ENCODE measurements at regions not wholly inside any gene's neighbourhood (a gene's known extent, or its start where the extent isn't known, plus 50 kb on each side); places are given as distances from the start of the nearest gene placed in this dataset.
A peak's percentile ranks its signal among the peaks of the same experiment; 100 is the strongest.

GRCh38 chr6:53986721-53987521, 124.3 kb upstream of the MLIP start:
- H3K36me3 ChIP-seq (ENCODE audit: control insufficient read depth, insufficient read depth, low read length) = no peaks in the 10 kb centered on the region
- H3K27ac ChIP-seq (ENCODE audit: low read length) = peak overlapping the region; percentile 66
- peaks cover 10% of the 10 kb centered on the region for H3K4me1 ChIP-seq (ENCODE audit: control insufficient read depth, insufficient read depth, low read length)
- H3K4me3 ChIP-seq (ENCODE audit: low read length) = no peak overlapping the region
- H3K9me3 ChIP-seq (replicated peaks; ENCODE audit: control insufficient read depth, low read depth, low read length) = no peaks in the 10 kb centered on the region
- H3K27me3 ChIP-seq (ENCODE audit: control insufficient read depth, insufficient read depth, low read length) = no peaks in the 10 kb centered on the region
- 39% methylated on average over 6 of the region's 10 CpGs for WGBS (ENCODE audit: insufficient coverage)
- DNase-seq = peak; percentile 74

DNA sequence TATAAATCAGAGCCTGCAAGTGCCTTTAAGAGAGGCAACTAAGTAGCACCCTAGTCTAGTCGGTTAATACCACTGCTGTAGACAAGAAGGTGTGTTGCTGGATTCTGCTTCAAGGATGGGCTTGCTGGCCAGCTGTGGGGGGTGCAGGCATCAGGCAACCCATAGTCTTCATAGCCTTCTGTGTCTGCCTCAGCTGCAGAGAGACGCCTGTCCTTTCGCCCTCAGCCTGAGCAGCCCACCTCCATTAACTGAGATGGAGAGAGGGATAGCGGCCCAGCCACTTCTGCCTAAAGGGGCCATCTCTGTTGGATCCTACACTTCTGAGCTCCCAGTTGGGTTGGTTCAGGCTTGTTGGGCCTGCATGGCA, 123.7 kb upstream of the MLIP start:
- H3K27ac ChIP-seq (ENCODE audit: low read length) = peak overlapping the region; percentile 66
- WGBS (ENCODE audit: insufficient coverage) = 90% methylated on average over 4 of the region's 4 CpGs
- no peak for DNase-seq
- no peaks in the 10 kb centered on the region for H3K9me3 ChIP-seq (replicated peaks; ENCODE audit: control insufficient read depth, low read depth, low read length)
- no peak overlapping the region for H3K4me3 ChIP-seq (ENCODE audit: low read length)
- peaks cover 10% of the 10 kb centered on the region for H3K4me1 ChIP-seq (ENCODE audit: control insufficient read depth, insufficient read depth, low read length)
- H3K36me3 ChIP-seq (ENCODE audit: control insufficient read depth, insufficient read depth, low read length) = no peaks in the 10 kb centered on the region
- no peaks in the 10 kb centered on the region for H3K27me3 ChIP-seq (ENCODE audit: control insufficient read depth, insufficient read depth, low read length)

- Histone ChIP-seq H3K9me3 (replicated peaks; ENCODE audit: control insufficient read depth, low read depth, low read length) (no peaks in the 10 kb centered on the region), H3K36me3 (ENCODE audit: control insufficient read depth, insufficient read depth, low read length) (no peaks in the 10 kb centered on the region), H3K4me1 (ENCODE audit: control insufficient read depth, insufficient read depth, low read length) (peaks cover 10% of the 10 kb centered on the region), H3K27me3 (ENCODE audit: control insufficient read depth, insufficient read depth, low read length) (no peaks in the 10 kb centered on the region), H3K27ac (ENCODE audit: low read length) (no peak overlapping the region), H3K4me3 (ENCODE audit: low read length) (no peak overlapping the region)
- peak; percentile 63 for DNase-seq
Observed at GRCh38 chr6:53989504-53989903, 121.7 kb upstream of the MLIP start.

GRCh38 chr6:53992522-53992921, 118.7 kb upstream of the MLIP start:
- H3K27me3 ChIP-seq (ENCODE audit: control insufficient read depth, insufficient read depth, low read length) = no peaks in the 10 kb centered on the region
- H3K4me1 ChIP-seq (ENCODE audit: control insufficient read depth, insufficient read depth, low read length) = peaks cover 2% of the 10 kb centered on the region
- 80% methylated on average over 1 of the region's 3 CpGs for WGBS (ENCODE audit: insufficient coverage)
- H3K36me3 ChIP-seq (ENCODE audit: control insufficient read depth, insufficient read depth, low read length) = no peaks in the 10 kb centered on the region
- no peak overlapping the region for H3K4me3 ChIP-seq (ENCODE audit: low read length)
- H3K27ac ChIP-seq (ENCODE audit: low read length) = no peak overlapping the region
- H3K9me3 ChIP-seq (replicated peaks; ENCODE audit: control insufficient read depth, low read depth, low read length) = no peaks in the 10 kb centered on the region
- no peak for DNase-seq

GRCh38 chr6:53994201-53994600, 117.0 kb upstream of the MLIP start:
- no CpG with 5 or more reads among the region's 1 CpG for WGBS (ENCODE audit: insufficient coverage)
- H3K27ac ChIP-seq (ENCODE audit: low read length) = no peak overlapping the region
- no peaks in the 10 kb centered on the region for H3K27me3 ChIP-seq (ENCODE audit: control insufficient read depth, insufficient read depth, low read length)
- no peaks in the 10 kb centered on the region for H3K4me1 ChIP-seq (ENCODE audit: control insufficient read depth, insufficient read depth, low read length)
- no peaks in the 10 kb centered on the region for H3K36me3 ChIP-seq (ENCODE audit: control insufficient read depth, insufficient read depth, low read length)
- no peak for DNase-seq
- H3K9me3 ChIP-seq (replicated peaks; ENCODE audit: control insufficient read depth, low read depth, low read length) = no peaks in the 10 kb centered on the region
- no peak overlapping the region for H3K4me3 ChIP-seq (ENCODE audit: low read length)

- no CpG with 5 or more reads among the region's 4 CpGs for WGBS (ENCODE audit: insufficient coverage)
- H3K36me3 ChIP-seq (ENCODE audit: control insufficient read depth, insufficient read depth, low read length) = no peaks in the 10 kb centered on the region
- H3K4me3 ChIP-seq (ENCODE audit: low read length) = no peak overlapping the region
- no peaks in the 10 kb centered on the region for H3K4me1 ChIP-seq (ENCODE audit: control insufficient read depth, insufficient read depth, low read length)
- DNase-seq = no peak
- H3K27me3 ChIP-seq (ENCODE audit: control insufficient read depth, insufficient read depth, low read length) = no peaks in the 10 kb centered on the region
- no peaks in the 10 kb centered on the region for H3K9me3 ChIP-seq (replicated peaks; ENCODE audit: control insufficient read depth, low read depth, low read length)
- no peak overlapping the region for H3K27ac ChIP-seq (ENCODE audit: low read length)
Observed at GRCh38 chr6:53995935-53996334, 115.3 kb upstream of the MLIP start.

- DNase-seq = no peak
- Histone ChIP-seq H3K27me3 (ENCODE audit: control insufficient read depth, insufficient read depth, low read length) (no peaks in the 10 kb centered on the region), H3K27ac (ENCODE audit: low read length) (no peak overlapping the region), H3K4me1 (ENCODE audit: control insufficient read depth, insufficient read depth, low read length) (no peaks in the 10 kb centered on the region), H3K9me3 (replicated peaks; ENCODE audit: control insufficient read depth, low read depth, low read length) (no peaks in the 10 kb centered on the region), H3K36me3 (ENCODE audit: control insufficient read depth, insufficient read depth, low read length) (no peaks in the 10 kb centered on the region), H3K4me3 (ENCODE audit: low read length) (no peak overlapping the region)
- WGBS (ENCODE audit: insufficient coverage) = 82% methylated on average over 2 of the region's 2 CpGs
Observed at GRCh38 chr6:53998303-53998702, 112.9 kb upstream of the MLIP start.

DNA sequence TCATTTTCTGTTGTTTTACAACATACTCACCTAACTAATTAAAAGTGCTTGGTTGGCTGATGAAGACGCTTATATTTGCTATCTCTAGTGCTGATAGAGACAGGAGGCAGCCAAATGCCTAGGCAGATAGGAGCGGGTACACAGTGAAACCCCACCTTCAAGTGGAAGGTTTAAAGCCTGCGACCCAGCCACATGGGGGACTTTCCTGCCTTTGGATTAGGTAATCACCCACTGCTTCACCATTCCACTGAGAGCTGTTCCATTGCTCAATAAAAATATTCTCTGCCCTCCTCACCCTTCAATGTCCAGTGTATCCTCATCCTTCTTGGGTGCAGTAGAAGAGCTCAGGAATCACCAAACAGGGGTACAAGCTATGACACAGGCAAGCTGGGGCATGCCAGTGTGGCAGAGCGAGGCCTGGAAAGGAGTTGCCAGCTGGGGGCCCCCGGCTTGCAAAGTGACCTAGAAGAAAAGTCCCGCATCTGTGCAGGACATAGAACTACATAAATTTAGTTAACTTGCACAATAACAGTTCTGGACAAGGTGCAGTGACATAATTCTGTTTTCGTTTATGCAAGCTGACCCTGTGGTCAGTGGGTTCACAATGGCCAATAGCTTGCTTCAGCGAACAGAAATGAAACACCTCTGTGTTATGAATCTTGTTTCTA, 112.0 kb upstream of the MLIP start:
- Histone ChIP-seq H3K27ac (ENCODE audit: low read length) (no peak overlapping the region), H3K4me3 (ENCODE audit: low read length) (no peak overlapping the region), H3K36me3 (ENCODE audit: control insufficient read depth, insufficient read depth, low read length) (no peaks in the 10 kb centered on the region), H3K27me3 (ENCODE audit: control insufficient read depth, insufficient read depth, low read length) (no peaks in the 10 kb centered on the region), H3K4me1 (ENCODE audit: control insufficient read depth, insufficient read depth, low read length) (no peaks in the 10 kb centered on the region), H3K9me3 (replicated peaks; ENCODE audit: control insufficient read depth, low read depth, low read length) (no peaks in the 10 kb centered on the region)
- WGBS (ENCODE audit: insufficient coverage) = 100% methylated on average over 3 of the region's 8 CpGs
- DNase-seq = no peak

DNA sequence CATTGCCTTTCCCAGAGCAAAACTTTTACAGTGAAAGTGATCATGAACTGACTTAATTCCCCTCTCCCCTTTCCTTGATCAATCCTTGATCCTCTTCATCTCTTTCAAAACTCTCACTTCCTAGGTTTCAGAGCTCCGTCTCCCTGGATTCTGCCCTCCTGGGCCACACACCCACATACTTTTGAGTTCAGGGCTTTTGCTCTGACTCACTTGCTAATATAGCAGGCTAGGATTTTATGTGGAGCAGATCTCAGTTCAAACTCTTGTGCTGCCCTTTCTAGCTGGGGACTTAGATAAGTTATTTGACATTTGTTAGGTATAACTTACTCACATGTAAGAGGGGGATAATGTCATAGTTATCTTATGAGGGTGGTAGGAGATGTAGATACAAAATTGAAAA, 109.1 kb upstream of the MLIP start:
- WGBS (ENCODE audit: insufficient coverage) = no CpG with 5 or more reads among the region's 1 CpG
- Histone ChIP-seq H3K36me3 (ENCODE audit: control insufficient read depth, insufficient read depth, low read length) (no peaks in the 10 kb centered on the region), H3K27ac (ENCODE audit: low read length) (no peak overlapping the region), H3K27me3 (ENCODE audit: control insufficient read depth, insufficient read depth, low read length) (no peaks in the 10 kb centered on the region), H3K4me3 (ENCODE audit: low read length) (no peak overlapping the region), H3K4me1 (ENCODE audit: control insufficient read depth, insufficient read depth, low read length) (no peaks in the 10 kb centered on the region), H3K9me3 (replicated peaks; ENCODE audit: control insufficient read depth, low read depth, low read length) (no peaks in the 10 kb centered on the region)
- DNase-seq = no peak

GRCh38 chr6:54003316-54003715, 107.9 kb upstream of the MLIP start:
- H3K4me3 ChIP-seq (ENCODE audit: low read length) = no peak overlapping the region
- H3K27me3 ChIP-seq (ENCODE audit: control insufficient read depth, insufficient read depth, low read length) = no peaks in the 10 kb centered on the region
- H3K27ac ChIP-seq (ENCODE audit: low read length) = no peak overlapping the region
- no peaks in the 10 kb centered on the region for H3K9me3 ChIP-seq (replicated peaks; ENCODE audit: control insufficient read depth, low read depth, low read length)
- no peak for DNase-seq
- H3K36me3 ChIP-seq (ENCODE audit: control insufficient read depth, insufficient read depth, low read length) = no peaks in the 10 kb centered on the region
- 57% methylated on average over 1 of the region's 1 CpG for WGBS (ENCODE audit: insufficient coverage)
- H3K4me1 ChIP-seq (ENCODE audit: control insufficient read depth, insufficient read depth, low read length) = no peaks in the 10 kb centered on the region
